Testis (tissue), 2 donors: ENCODE measurements at regions not wholly inside any gene's neighbourhood (a gene's known extent, or its start where the extent isn't known, plus 50 kb on each side); places are given as distances from the start of the nearest gene placed in this dataset.

Source experiments
- CTCF ChIP-seq, 3 experiments: fragments of 450-650 bp in 2 of 3; fragments of 200-600 bp in 1 of 3; sonication (generic) in 1 of 3; IDR thresholded peaks; one replicate each; pipeline ENCODE4 v1.5.1; 2016 to 2019; ENCODE audit warnings: antibody characterized with exemption in 3 of 3, mild to moderate bottlenecking in 2 of 3, moderate library complexity in 1 of 3
- POLR2A ChIP-seq: fragments of 450-650 bp; IDR thresholded peaks from one replicate; pipeline ENCODE4 v1.6.1; 2017; ENCODE audit warnings: antibody characterized with exemption, mild to moderate bottlenecking, moderate library complexity

- no peak for TF ChIP-seq CTCF (IDR thresholded peaks at IDR 0.05)
- TF ChIP-seq POLR2A, result no peak
Measured at GRCh38 chr6:120031837-120032236, 682.3 kb upstream of the MAN1A1 start.
